ENCODE measurements at regions not wholly inside any gene's neighbourhood (a gene's known extent, or its start where the extent isn't known, plus 50 kb on each side); places are given as distances from the start of the nearest gene placed in this dataset.

DNA sequence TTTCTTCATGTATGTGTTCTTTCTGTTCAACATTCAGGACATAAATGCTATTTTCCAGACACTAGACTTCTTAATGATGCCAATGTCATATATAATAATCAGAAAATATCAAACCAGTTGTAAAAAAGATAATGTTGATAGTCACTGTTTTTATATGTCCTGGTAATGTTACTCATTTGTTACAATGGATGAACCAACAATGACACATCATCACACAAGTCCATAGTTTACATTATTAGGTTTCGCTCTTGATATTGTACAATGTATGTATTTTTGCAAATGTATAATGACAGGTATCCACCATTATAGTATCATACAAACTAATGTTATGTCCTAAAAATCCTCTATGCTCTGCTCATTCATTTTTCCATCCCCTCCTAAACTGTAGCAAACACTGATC lies 243.8 kb upstream of the CDIN1 start:
- DNase-seq (ENCODE audit: low read depth, low spot score): no peak

DNA sequence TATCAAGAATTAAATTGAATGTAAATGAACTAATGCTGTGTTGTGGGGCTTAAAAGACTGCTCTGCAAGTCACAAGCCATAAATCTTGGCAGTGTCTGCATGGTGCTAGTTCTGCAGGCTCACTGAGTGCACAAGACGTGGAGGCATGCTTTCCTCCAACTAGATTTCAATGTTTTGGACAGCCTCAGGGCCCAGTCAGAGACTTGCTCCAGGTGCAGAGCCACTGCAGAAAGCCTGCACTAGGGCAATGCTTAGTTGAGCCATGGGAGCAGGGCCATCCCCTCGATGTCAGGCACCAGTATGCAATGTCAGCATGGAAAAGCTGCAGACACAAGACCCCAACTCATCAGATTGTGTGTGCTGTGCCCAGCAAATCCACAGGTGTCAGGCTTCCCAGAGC lies 234.5 kb upstream of the CDIN1 start:
- DNase-seq (ENCODE audit: low read depth, low spot score): no peak

DNA sequence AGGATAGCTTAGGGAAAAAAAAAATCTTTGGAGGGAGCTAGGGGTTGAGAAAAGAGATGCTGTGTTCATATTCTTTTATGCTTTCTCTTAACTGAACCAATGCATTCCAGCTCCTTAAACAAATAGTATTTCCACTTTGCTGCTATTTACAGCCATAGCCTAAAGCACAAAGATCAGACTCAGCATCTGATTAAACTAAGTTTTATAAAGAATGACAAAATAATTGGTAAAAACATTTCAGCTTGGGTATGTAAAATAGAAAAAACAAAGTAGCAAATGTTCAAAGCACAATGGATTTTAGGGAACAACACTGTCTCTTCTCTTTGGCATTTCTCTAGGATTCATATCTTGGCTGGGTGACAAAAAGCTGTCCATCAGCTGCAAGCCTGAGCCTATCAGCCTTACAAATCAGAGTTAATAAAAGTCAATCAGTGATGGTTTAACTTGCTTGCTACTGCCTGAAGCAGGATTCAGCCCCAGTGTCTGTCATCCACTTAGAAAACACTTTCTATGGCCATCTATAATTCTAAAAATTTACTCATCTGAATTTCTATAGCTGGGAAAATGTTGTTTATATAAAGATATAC lies 232.1 kb upstream of the CDIN1 start:
- no peak for DNase-seq (ENCODE audit: low read depth, low spot score)

DNA sequence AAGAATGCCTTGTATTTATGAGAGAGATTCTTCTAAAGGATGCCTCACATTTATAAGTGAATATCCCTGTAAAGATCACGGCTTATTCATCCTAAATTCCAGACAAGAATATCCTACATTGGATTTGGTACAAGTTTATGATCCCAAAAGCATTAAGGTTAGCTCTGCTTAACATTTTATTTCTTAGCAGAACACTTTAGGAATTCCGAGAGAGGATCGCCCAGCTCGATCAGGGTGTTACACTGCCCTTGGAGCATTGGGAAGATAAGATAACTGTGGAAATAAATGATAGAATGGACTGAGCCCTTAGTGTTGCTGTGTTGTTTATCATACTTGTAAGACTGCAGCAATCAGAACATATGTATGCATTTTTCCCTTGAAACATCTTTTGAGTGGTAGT lies 223.0 kb upstream of the CDIN1 start:
- no peak for DNase-seq (ENCODE audit: low read depth, low spot score)

DNA sequence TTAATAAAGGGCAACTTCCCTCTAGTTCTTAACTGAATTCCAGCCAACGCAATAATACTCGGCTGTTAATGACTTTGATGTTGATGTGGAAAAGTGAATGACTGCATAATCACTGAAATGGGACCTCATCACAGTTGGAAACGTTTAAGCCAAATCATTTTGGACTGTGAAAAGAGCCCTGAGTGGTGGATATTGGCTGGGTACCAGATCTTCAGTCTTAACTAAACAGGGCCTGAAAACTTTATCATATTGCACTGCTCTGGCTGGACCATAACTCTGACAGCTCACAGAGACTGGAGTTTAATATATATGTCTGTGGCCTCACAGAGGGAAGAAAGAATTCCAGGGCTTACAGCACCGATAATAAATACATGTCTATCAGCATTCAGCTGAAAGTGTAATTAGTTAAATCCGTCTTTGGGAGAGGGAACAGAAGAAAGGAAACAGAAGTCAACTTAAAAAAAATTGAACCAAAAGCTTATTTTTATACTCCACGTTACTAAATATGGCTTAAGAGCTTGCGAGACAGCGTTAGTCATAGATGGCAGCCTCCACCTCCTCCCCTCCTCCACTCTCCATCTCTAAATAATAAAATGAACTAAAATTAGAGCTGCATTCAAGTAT lies 222.3 kb upstream of the CDIN1 start:
- no peak for DNase-seq (ENCODE audit: low read depth, low spot score)

DNA sequence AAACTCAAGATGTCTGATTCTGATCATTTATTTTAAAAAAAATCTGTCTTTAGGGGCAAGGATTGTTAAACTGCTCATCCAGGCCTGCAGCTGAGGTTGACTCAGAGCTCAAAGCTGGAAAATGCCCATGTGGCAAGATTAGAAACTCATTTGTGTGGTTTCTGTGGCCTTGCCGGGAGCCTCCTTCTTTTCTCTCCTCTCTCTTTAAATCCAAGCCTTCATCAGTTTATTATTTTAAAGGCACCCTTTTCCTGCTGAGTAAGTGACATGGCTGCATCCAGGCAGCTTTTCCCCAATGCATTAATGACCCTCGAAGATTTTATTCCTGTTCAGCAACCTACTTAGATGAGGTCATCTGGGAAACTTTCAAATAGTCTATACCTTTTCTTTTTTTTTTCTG lies 221.3 kb upstream of the CDIN1 start:
- no peak for DNase-seq (ENCODE audit: low read depth, low spot score)

DNA sequence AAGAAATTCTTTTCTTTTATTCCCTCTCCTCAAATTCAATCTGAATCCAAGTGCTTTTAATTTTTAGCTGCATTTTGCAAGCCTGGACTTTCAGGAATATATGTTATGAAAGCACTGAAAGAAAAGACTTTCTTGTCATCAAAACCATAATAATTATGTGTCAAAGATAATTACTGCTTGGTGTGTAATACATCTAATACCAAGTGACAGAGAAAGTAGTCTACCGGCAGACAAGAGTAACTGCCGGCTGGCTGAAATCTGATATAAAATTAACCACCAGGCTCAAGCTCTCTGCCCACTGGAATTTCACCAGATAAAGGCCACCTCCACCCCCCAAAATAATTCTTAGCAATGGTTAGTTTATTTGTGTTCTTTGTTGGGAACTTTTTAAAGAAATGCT lies 220.9 kb upstream of the CDIN1 start:
- DNase-seq (ENCODE audit: low read depth, low spot score): no peak

DNA sequence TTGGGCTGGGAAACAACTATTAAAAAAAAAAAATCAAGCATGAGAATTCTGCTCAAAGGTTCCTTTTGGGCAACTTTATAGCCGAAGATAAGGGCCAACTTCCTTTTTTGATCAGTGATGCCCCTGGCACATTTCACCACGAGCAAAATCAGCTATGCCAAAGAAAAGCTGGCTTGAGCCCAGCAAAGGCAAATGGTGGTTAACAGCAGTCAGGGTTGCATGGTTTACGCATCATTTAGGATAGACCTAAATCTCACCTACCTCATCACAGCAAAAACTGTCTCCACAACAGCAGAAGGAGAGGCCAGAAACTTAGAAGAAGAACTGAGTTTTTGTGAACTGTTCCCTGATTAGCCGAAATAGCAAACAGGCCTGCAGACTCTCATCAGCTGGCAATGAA lies 220.1 kb upstream of the CDIN1 start:
- DNase-seq (ENCODE audit: low read depth, low spot score): no peak

DNA sequence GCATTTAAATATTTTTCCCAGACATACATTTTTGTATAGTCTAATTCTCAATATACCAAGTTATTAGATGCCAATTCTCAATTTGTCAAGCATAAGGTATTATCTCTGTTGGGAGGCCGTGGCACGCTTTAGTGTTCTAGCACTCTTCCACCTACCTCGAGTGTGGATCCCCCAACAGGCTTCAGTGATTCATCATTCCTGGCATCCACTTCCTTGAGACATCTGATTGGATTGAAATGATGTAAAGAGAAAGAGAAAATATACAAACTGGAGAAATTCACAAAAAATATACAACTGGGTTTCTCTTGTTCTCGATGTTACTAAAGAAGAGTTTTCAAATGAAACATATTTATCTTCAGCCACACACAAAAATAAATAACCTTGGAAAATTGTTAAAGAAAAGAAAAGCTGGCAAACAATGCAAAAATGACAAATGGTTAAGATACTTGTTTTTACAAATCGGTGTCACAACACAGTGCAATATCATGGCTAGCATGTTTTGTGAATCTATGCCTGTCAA lies 218.0 kb upstream of the CDIN1 start:
- DNase-seq (ENCODE audit: low read depth, low spot score): no peak

DNA sequence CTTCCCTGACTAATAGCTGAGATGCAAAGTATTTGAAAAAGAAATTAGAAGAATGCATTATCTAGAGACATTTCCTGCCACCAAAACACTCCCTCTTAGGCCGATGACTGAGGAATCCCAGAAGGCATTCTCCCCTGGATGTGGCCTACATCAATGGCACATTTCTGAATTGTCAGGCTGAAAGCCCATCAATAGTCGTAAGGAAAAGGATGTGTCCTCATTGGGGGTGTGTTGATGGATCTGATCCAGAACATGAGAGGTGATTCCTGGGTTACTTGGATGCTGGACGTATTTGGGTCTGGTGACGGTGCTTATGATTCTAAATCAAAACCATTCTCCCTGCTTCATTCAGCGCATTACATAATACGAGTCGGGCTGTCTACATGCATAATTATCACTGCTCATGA lies 216.9 kb upstream of the CDIN1 start:
- DNase-seq (ENCODE audit: low read depth, low spot score): no peak

DNA sequence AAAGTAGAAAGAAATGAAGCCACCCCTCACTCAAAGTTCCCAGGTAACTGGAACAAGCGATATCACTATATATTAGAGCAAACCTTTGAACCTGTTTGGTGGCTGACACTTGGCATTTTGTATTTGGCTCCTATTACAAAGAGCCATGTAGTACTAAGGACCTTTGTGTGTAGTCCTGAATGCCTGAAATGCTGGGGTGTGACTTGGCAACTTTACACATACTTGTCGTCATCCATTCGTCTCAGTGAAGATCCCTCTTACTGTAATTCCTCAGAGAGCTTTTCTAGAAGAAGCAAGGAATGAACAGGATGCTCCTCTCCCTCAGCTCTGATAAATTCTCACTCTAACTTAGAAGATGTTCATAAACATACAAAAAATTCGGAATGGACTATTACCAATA lies 216.1 kb upstream of the CDIN1 start:
- no peak for DNase-seq (ENCODE audit: low read depth, low spot score)

DNA sequence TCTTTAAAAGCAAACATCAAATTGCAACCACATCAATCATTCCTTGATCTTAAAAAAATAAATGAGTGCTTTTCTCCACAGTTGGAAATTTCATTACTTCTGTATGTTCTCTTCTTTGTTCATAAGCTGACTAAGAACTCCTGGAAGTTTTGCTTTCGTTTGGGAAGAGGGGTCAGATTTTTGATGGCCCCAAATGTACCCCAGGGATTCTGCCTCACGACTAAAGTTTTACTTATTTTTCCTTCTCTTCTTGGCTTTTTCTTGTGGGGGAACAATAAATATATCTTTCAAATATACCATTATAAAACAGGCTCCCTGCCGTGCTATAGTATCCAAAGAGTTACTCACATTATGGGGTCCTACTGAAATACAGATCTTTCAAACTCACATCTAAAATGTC lies 215.0 kb upstream of the CDIN1 start:
- DNase-seq (ENCODE audit: low read depth, low spot score): no peak

DNA sequence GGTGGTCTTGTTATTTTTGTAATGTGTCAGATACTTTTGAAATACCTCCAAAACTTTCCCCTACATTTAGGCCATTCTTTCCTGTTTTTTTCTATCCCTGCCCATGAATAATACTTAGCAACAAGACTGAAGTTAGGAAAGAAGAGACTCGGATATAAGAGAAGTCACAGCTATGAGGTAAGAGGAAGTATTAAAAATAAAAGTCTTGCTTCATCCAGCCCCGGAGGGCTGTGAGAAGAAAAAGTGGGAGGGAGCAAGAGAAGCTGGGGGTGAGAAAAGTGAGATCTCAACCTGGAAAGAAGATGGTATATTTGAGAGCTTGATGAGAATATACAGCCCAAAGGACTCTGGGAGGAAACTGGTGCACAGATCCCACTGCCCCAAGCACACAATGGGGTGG lies 213.5 kb upstream of the CDIN1 start:
- DNase-seq (ENCODE audit: low read depth, low spot score): no peak

DNA sequence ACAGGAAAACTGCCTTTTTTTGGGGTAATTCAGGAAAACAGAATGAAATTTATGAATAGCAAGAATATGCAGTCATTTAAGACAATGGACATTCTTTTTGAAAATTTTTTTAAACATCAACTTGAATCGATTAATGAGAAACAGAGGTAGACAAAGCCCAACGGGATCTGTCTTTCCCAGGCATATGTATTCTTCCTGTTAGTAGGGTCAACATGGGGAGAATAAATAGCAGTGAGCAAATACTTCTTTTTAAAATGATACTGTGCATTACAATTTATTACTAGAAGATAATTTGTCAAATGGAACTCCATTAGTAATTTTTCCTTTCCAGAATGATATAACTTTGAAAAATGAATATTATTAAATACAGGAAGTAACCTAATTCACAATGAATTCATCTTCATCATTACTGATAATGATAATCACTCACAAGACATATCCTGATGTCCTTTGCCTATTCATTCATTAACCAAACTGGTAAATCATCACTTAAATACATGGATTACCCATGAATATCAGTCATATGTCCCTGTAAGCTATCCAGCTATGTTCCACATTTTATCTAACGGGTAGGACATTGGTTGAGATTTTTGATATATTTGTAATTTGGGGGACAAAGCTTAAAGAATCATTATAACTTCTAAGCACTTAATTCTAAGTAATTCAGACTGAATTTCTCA lies 209.2 kb upstream of the CDIN1 start:
- no peak for DNase-seq (ENCODE audit: low read depth, low spot score)

DNA sequence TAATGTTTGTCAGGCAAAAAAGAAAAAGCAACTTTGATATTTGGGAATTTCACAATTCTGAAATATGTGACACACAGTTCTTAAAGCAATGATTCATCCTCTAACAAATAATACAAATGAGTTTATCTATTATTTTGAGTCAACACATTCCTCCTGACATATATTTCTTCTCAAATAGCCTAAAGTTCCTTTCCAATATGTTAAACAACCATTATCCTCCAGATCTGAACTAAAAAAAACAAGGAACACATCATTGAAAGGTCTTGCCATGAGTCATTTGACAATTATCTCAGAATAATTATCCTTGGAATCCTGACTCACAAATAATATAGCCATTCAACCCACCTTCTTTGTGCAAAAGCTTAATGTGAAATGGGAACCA lies 208.7 kb upstream of the CDIN1 start:
- no peak for DNase-seq (ENCODE audit: low read depth, low spot score)

DNA sequence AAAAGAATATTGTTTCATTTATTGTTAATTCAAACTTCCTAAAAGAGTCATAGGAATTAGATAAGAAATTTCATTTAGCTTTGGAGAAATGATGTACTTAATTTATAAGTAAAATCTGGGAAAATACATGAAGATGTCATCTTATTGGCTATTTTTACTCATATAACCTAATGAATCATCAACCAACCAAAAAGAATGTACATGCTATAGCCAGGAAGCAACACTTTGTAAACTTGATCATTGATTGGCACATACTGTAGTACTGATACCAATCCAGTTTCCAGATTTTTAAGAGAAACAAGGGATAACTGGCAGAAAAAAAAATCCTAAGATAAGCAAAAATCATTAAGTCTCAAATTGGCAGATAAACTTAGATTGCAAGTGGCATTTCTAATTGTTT lies 207.9 kb upstream of the CDIN1 start:
- no peak for DNase-seq (ENCODE audit: low read depth, low spot score)

DNA sequence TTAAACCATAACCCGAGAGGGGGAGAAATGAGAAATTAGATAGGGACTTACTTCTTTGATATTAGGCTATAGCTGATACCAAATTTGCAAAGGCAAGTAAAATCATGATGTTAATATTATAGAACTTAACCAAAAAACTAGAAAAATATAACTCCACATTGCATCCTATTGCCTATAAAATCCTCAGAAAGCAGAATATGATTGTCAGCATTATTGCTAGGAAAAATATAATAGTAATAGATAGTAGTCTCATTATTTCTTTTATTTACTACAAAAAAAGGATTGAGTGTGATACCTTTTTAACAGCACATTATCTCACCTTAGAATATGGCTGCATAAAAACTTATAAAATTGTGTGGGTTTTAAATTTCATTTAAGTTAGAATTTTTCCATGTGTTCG lies 206.5 kb upstream of the CDIN1 start:
- DNase-seq (ENCODE audit: low read depth, low spot score): no peak

DNA sequence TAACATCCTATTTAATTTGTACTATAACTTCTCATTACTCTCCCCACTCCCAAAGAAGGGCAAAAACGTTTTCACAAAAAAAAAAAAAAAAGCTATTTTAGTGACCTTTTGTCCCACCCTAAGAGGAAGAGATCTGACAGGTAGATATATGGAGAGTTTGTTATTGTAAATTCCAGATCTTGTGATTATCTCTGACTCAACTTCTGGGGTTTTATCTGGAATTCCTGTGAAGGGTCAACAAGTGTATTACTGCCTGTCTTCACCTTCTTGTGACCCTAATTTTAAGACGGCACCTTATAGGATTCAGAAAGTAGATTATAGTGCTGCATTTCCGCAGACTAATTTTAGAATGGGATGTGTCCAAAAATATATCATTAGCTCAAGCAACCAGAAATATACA lies 205.9 kb upstream of the CDIN1 start:
- DNase-seq (ENCODE audit: low read depth, low spot score): no peak

DNA sequence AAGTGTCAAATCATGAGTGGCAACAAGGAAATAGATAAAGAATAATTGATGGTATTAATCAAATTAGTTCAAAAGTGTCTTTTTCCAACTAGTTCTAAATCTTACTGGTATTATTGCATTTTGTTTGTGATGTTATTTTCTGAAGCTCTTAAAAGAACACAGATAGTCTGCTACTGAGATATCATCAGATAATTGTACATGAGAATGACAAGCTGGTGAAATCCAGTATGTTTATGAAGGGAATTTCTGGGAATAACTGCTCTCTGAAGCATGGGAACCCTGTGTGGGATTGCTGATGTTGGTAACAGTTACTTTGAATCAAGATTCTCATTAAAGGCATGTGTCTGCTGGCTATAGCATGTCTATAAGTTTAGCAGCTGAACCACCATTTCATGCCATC lies 190.3 kb upstream of the CDIN1 start:
- DNase-seq (ENCODE audit: low read depth, low spot score): no peak

DNA sequence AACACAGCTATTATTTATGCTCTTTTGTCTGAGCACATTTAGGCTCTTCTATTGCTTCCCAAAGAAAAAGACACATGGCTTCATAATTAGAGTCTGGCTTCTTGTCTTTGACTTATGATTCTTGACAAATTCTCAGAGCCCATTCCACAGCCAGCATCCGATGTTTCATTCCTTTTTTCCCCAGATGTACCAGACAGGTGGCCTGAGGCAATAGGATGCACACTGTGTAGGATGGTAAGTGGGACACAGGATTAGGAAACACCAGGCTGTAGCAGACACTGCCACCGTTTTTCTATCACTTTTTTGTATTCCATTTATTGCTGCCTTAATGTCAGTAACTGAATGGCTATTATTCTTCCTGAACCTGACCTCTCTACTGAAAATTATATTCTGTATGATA lies 188.9 kb upstream of the CDIN1 start:
- DNase-seq (ENCODE audit: low read depth, low spot score): no peak

DNA sequence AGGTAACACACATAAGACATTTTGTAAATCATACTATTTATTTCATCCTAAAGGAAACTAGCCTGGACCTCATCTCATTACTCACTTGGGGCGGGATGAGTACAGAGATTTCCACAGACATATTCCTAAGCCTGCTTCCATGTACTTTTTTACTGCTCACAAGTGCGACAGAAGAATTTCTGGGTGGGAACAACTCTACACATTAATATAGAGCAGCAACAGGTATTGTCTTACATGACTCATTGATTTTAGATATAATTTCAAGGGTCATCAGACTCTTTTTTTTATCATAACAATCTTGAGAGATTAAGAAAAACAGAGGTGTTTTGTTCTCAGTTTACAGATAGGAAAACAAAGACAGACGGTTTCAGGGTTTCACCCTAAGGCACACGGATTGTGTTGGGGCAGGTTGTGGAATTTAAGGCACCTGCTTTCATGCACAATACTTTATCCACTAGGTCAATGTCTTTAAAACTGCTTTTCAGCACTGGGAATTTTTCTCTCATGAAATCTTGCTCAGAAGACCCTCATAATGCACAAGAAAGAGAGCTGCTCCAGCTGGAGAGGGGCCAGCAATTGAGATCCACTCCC lies 186.7 kb upstream of the CDIN1 start:
- DNase-seq (ENCODE audit: low read depth, low spot score): no peak

DNA sequence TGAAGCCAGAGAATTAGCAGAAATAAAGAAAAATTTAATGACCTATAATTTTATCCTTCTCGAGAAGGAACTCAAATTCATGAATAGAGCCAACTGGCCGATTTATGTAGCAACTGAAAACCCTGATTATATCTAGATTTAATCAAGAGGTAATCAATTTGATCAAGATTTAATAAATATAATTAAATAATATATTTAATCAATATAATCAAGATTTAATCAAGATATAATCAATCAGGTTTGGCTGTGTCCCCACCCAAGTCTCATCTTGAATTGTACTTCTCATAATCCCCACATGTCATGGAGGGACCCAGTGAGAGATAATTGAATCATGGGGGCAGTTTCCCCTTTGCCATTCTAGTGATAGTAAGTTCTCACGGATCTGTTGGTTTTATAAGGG lies 181.2 kb upstream of the CDIN1 start:
- no peak for DNase-seq (ENCODE audit: low read depth, low spot score)

DNA sequence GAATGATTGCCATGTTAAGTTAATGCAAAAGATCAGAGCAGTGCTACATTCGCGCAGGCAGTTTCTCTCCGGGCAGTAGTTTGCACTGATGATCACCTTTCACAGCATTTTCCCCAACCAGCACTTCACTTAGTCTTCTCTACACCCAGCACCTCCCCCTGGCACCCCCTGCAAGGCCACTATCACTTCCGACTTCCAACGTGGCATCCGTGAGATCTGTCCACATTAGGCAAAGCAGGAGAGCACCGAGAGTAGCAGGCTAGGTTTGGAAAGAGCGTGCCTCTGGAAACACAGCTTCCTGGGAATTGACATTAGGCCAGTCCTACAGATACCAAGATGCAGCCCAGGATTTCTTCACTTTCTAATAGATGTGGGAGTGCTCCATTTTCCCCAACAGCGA lies 180.2 kb upstream of the CDIN1 start:
- DNase-seq (ENCODE audit: low read depth, low spot score): no peak
